ENCODE measurements at regions not wholly inside any gene's neighbourhood (a gene's known extent, or its start where the extent isn't known, plus 50 kb on each side); places are given as distances from the start of the nearest gene placed in this dataset.

- no peak for DNase-seq (ENCODE audit: low read depth in 2 of 2)
Measured at GRCh38 chr7:88700725-88701124, 58.8 kb upstream of the ZNF804B start.

DNA sequence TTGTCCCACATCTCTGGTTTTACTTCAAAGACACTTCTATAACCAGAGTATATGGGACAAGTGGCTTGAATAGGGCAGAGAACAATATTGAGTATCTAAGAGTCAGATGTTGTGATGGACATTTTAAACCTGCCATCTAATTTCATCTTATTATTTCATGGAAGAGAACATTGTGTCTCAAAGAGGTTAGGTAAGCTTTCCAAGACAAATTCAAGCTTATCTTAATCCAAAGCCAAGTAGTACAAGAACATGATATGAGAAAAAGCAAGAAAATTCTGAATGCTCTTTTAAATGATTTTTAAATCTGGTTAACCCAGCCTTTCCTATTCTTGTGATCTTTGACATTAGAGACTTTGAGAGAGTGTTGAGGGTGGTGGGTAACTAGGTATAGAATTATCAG lies 65.3 kb upstream of the ZNF804B start:
- no peak for DNase-seq (ENCODE audit: low read depth in 2 of 2)

DNA sequence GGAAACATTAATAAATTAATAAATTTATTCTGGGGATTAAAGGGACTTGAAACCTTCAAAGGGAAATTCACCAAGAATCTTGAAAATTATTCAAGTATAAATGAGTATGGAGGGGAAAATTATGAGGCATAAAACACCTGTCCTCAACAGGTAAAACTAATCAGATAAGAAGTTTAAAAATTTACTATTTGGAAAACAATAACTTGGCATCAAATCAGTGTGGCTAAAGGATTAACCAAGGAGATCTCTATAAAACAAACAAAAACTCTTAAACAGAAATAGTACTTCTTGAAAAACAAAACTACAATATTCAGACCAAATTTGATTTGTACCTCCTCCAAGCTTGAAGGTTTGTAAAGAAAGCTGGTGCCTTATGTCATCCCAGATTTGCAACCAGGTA lies 66.4 kb upstream of the ZNF804B start:
- no peak for DNase-seq (ENCODE audit: low read depth in 2 of 2)

DNA sequence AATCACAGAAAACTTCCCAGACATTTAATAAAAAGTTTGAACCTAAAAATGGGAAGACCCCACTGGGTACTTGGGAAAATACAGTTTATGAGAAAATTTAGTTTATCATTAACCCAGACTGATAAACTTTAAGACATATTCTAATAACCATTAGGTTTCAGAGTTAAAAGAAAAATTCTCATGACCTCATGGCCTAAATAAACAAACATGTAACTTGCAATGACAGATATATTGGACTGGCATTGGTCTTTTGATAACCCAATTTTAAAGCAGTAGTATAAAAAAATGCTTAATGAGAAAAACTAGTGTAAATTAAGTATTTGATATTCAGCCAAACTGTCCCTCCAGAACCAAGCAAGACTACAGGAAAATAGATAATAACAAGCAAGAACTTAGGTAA lies 67.0 kb upstream of the ZNF804B start:
- no peak for DNase-seq (ENCODE audit: low read depth in 2 of 2)

GRCh38 chr7:88689821-88690220 lies 69.7 kb upstream of the ZNF804B start:
- no peak for DNase-seq (ENCODE audit: low read depth in 2 of 2)

GRCh38 chr7:88688222-88688621 lies 71.3 kb upstream of the ZNF804B start:
- no peak for DNase-seq (ENCODE audit: low read depth in 2 of 2)

DNA sequence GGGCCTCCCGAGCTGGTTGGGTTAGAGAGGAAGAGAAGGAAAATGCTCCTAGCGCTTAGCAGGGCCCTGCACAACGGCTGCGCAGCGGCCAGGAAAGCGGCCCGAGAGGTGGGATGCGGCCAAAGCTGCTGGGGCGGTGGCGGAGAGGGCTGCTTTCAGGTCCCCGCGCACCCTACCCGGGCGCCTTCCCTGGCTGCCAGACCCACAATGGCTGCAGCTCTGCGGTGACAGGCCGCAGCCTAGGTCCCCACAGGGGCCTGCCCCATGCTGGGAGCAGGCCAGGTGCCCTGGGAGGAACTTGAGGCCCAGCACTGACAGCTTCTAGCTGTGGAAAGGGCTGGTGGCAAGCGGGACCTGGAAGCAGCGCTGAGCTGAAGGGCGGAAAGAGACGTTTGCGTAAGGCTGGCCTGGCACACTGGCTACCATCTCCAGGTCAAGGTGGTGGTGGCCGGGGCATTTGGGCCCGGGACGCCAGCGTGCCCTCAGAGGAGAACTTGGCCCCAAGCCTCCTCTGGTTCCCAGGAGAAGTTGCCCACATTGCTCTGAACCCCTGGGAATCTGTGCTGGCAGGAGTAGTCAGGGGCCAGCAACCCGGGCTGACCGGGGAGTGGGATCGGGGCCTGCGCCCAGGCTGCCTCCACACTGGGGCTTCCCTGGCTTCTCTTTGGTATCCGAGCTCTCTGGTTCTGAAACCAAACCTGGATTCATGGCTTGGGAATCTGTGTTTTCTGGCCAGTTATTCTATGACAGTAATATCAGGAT lies 72.9 kb upstream of the ZNF804B start:
- DNase-seq (ENCODE audit: low read depth in 2 of 2) = no peak

DNA sequence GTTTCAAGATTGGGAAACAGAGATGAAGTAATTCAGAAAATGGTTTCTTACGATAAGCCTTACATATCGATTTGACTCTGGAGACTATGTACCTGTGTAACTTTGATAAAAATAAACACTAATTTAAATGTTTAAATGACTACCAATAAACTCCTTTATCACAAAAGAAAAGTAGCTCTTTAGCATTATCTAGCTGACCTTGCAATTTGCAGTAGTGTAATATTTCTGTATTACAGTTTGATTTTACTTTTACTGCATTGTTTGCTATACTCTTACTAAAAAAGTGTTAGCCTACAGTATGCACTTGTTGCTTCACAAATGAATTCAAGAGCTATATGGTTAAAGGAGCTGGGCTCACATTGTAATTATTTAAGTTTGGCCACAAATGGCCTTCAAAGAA lies 77.8 kb upstream of the ZNF804B start:
- no peak for DNase-seq (ENCODE audit: low read depth in 2 of 2)

DNA sequence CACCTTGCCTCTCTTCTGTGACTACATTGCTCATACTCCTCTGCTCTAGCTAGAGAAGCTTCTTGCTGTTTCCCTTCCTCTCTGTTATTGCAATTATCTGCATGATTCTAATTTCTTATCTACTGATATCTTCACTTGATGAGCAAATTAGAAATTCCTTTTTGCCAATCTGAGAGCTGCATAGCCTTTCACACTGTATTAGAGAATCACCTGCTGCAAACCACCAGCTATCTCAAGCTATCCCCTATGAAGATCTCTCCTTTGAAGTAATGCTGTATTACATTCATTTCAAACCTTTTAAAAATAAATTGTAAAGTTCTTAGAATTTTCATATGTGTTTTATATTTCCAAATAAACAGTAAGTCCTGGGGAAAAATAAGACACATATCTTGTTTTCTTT lies 89.0 kb upstream of the ZNF804B start:
- DNase-seq (ENCODE audit: low read depth in 2 of 2) = no peak

GRCh38 chr7:88669913-88670312 lies 89.6 kb upstream of the ZNF804B start:
- DNase-seq (ENCODE audit: low read depth in 2 of 2) = no peak

- no peak for DNase-seq (ENCODE audit: low read depth in 2 of 2)
Measured at GRCh38 chr7:88668591-88668990, 90.9 kb upstream of the ZNF804B start.

- DNase-seq (ENCODE audit: low read depth in 2 of 2) = no peak
Measured at GRCh38 chr7:88666626-88667025, 92.9 kb upstream of the ZNF804B start.

- no peak for DNase-seq (ENCODE audit: low read depth in 2 of 2)
Measured at GRCh38 chr7:88665892-88666514, 93.5 kb upstream of the ZNF804B start.

GRCh38 chr7:88664630-88665233 lies 94.8 kb upstream of the ZNF804B start:
- no peak for DNase-seq (ENCODE audit: low read depth in 2 of 2)

DNA sequence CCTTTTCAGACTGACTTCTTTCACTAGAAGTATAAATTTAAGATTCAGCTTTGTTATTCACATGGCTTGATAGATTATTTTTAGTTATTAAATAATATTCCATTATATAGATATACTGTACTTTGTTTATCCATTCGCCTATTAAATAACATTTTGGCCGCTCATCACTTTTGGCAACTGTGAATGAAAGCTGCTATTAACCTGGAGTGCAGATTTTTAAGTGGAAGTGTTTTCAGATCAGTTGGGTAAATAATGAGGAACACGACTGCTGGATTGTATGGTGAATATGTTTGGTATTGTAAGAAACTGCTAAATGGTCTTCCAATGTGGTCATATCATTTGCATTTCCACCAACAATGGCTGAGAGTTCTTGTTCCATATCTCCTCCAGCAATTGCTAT lies 97.6 kb upstream of the ZNF804B start:
- no peak for DNase-seq (ENCODE audit: low read depth in 2 of 2)

- DNase-seq (ENCODE audit: low read depth in 2 of 2) = no peak
Measured at GRCh38 chr7:88647825-88648224, 111.7 kb upstream of the ZNF804B start.

GRCh38 chr7:88638583-88638982 lies 120.9 kb upstream of the ZNF804B start:
- DNase-seq (ENCODE audit: low read depth in 2 of 2) = no peak

GRCh38 chr7:88637795-88638194 lies 121.7 kb upstream of the ZNF804B start:
- DNase-seq (ENCODE audit: low read depth in 2 of 2) = no peak

DNA sequence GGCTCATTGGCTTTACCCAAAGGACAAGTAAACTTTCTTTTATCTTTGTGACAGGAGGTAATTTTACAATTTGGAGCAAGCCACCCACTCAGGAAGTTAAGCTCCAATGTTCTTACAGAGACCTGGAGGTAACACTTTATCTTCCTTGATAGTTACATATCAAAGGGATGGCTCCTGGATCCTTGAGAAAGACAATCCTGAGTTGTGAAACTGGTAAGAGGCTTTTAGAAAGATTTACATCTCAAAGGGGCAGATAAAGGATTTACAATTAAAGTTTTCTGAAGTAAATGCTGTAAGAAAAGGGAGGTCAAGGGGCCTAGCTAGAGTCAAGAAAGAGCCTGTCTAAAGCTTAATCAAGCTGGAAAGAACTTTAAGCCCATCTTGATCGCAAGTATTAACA lies 124.4 kb upstream of the ZNF804B start:
- no peak for DNase-seq (ENCODE audit: low read depth in 2 of 2)

- DNase-seq (ENCODE audit: low read depth in 2 of 2) = no peak
Measured at GRCh38 chr7:88629559-88629958, 129.9 kb upstream of the ZNF804B start.

DNA sequence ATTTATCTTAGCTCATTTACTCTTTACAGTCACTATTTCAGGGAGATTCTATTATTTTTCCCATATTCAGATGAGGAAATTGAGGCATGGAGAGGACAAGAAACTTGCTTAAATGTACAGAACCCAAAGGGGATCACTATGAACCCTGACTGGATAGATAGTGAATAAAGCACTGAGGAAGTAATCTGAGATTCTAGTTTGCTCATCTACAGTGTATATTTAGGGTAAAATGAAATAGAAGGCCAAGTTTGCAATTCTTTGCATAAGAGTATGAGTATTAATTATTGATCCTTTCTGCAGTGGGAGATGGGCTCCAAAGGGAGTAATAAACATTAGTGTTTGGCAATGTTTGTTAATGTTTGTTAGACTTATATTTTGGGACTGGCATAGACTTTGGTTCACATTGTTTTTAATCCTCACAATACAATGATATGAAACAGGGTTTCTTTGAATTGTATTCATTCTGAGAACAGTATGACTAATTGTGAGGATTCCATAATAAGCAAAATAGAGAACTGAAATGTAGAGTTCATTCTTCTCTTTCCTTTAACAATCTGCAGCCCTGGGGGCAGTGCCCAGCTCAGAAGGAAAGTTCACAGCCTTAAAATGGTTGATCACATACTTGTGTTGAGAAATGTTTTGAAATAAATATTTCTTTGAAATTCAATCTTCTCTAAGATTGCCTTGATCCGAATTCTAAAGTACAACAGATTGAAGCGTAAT lies 131.0 kb upstream of the ZNF804B start:
- no peak for DNase-seq (ENCODE audit: low read depth in 2 of 2)

DNA sequence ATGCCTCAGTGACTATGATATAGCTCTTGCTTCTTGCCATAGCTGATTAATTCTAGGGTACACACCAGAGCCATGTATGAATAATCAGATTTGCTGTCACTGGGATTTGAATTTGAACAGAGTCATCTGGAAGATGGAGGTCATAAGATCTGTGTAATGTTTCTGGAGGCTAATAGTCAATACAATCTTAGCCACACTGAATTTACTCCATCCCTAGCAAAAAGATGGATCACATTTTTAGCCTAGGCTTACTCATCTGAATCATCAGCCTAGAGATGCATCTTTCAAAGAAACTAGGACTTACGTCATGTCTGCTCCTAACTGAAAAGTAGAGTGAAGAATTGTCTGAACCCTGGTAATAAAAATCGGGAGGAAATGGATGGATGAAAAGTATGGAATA lies 142.3 kb upstream of the ZNF804B start:
- no peak for DNase-seq (ENCODE audit: low read depth in 2 of 2)

GRCh38 chr7:88615336-88615735 lies 144.2 kb upstream of the ZNF804B start:
- no peak for DNase-seq (ENCODE audit: low read depth in 2 of 2)

All from stimulated activated CD4-positive, alpha-beta T cell treated with anti-CD3 and anti-CD28 coated beads, Interleukin-4, amount 100 ng/mL, for 48 hours (primary cell).